ENCODE measurements at regions not wholly inside any gene's neighbourhood (a gene's known extent, or its start where the extent isn't known, plus 50 kb on each side); places are given as distances from the start of the nearest gene placed in this dataset.

- Histone ChIP-seq H3K36me3 (no peaks in the 10 kb centered on the region), H3K4me3 (no peak overlapping the region), H3K27ac (no peak overlapping the region), H3K9me3 (no peaks in the 10 kb centered on the region), H3K4me1 (replicated peaks) (no peaks in the 10 kb centered on the region), H3K27me3 (replicated peaks; ENCODE audit: insufficient read depth) (no peaks in the 10 kb centered on the region)
- TF ChIP-seq CTCF (IDR thresholded peaks at IDR 0.05) (no peak), POLR2A (IDR thresholded peaks at IDR 0.05) (no peak), POLR2AphosphoS5 (IDR thresholded peaks at IDR 0.05) (no peak)
- 52% methylated on average over 10 of the region's 10 CpGs for WGBS
- no peak for DNase-seq (ENCODE audit: low spot score)
- intact Hi-C loops (cut with DNase I), result loop anchor here (5.0 to 10.0 kb wide), 2 partner anchors 125 to 882 kb away; no protein-coding TSS in a partner anchor
Observed at GRCh38 chr1:177779166-177779965, 190.5 kb downstream of the SEC16B start.

- H3K9me3 ChIP-seq, result no peaks in the 10 kb centered on the region
- H3K4me3 ChIP-seq, result no peak overlapping the region
- H3K4me1 ChIP-seq (replicated peaks), result no peaks in the 10 kb centered on the region
- DNase-seq (ENCODE audit: low spot score), result no peak
- WGBS, result 73% methylated on average over 4 of the region's 4 CpGs
- intact Hi-C loops (cut with DNase I), result loop anchor here (5.0 to 10.0 kb wide), 2 partner anchors 121 to 879 kb away; no protein-coding TSS in a partner anchor
- H3K27me3 ChIP-seq (replicated peaks; ENCODE audit: insufficient read depth), result no peaks in the 10 kb centered on the region
- TF ChIP-seq POLR2A (IDR thresholded peaks at IDR 0.05), result no peak
- TF ChIP-seq POLR2AphosphoS5 (IDR thresholded peaks at IDR 0.05), result no peak
- no peak for TF ChIP-seq CTCF (IDR thresholded peaks at IDR 0.05)
- no peak overlapping the region for H3K27ac ChIP-seq
- H3K36me3 ChIP-seq, result no peaks in the 10 kb centered on the region
Observed at GRCh38 chr1:177775924-177776323, 193.9 kb downstream of the SEC16B start.

- TF ChIP-seq CTCF (IDR thresholded peaks at IDR 0.05), result no peak
- TF ChIP-seq POLR2A (IDR thresholded peaks at IDR 0.05), result no peak
- TF ChIP-seq POLR2AphosphoS5 (IDR thresholded peaks at IDR 0.05), result no peak
- H3K27ac ChIP-seq, result no peak overlapping the region
Observed at GRCh38 chr1:177772386-177772960, 197.4 kb downstream of the SEC16B start.

GRCh38 chr1:177771688-177772087, 198.2 kb downstream of the SEC16B start:
- intact Hi-C loops (cut with DNase I), result loop anchor here (10.0 kb wide), 1 partner anchor 117 kb away; no protein-coding TSS in a partner anchor
- 57% methylated on average over 2 of the region's 2 CpGs for WGBS
- H3K4me3 ChIP-seq, result no peak overlapping the region
- H3K9me3 ChIP-seq, result no peaks in the 10 kb centered on the region
- no peaks in the 10 kb centered on the region for H3K4me1 ChIP-seq (replicated peaks)
- H3K27ac ChIP-seq, result no peak overlapping the region
- H3K27me3 ChIP-seq (replicated peaks; ENCODE audit: insufficient read depth), result no peaks in the 10 kb centered on the region
- no peaks in the 10 kb centered on the region for H3K36me3 ChIP-seq
- no peak for DNase-seq (ENCODE audit: low spot score)
- TF ChIP-seq POLR2A (IDR thresholded peaks at IDR 0.05), result no peak

More at GRCh38 chr1:177772386-177772960, 197.4 kb downstream of the SEC16B start:
- no peaks in the 10 kb centered on the region for H3K36me3 ChIP-seq
- H3K9me3 ChIP-seq, result no peaks in the 10 kb centered on the region
- 84% methylated on average over 3 of the region's 3 CpGs for WGBS
- DNase-seq (ENCODE audit: low spot score), result no peak
- no peaks in the 10 kb centered on the region for H3K4me1 ChIP-seq (replicated peaks)
- no peak overlapping the region for H3K4me3 ChIP-seq
- intact Hi-C loops (cut with DNase I), result loop anchor here (10.0 kb wide), 1 partner anchor 118 kb away; no protein-coding TSS in a partner anchor
- H3K27me3 ChIP-seq (replicated peaks; ENCODE audit: insufficient read depth), result no peaks in the 10 kb centered on the region

GRCh38 chr1:177770096-177770495, 199.8 kb downstream of the SEC16B start:
- intact Hi-C loops (cut with DNase I), result loop anchor here (10.0 kb wide), 1 partner anchor 115 kb away; no protein-coding TSS in a partner anchor
- no peaks in the 10 kb centered on the region for H3K9me3 ChIP-seq
- no peaks in the 10 kb centered on the region for H3K36me3 ChIP-seq
- no peaks in the 10 kb centered on the region for H3K27me3 ChIP-seq (replicated peaks; ENCODE audit: insufficient read depth)
- no peak for TF ChIP-seq CTCF (IDR thresholded peaks at IDR 0.05)
- TF ChIP-seq POLR2AphosphoS5 (IDR thresholded peaks at IDR 0.05), result no peak
- TF ChIP-seq POLR2A (IDR thresholded peaks at IDR 0.05), result no peak
- H3K4me1 ChIP-seq (replicated peaks), result no peaks in the 10 kb centered on the region
- H3K4me3 ChIP-seq, result no peak overlapping the region
- no peak overlapping the region for H3K27ac ChIP-seq
- DNase-seq (ENCODE audit: low spot score), result no peak
